ENCODE measurements at regions not wholly inside any gene's neighbourhood (a gene's known extent, or its start where the extent isn't known, plus 50 kb on each side); places are given as distances from the start of the nearest gene placed in this dataset.

GRCh38 chr1:163824006-163824405 lies 502.3 kb downstream of the NUF2 start:
- DNase-seq: no peak

- no peak for DNase-seq
These were observed 502.7 kb downstream of the NUF2 start for GRCh38 chr1:163824490-163824889.

- DNase-seq: no peak
These were observed 504.7 kb downstream of the NUF2 start for GRCh38 chr1:163826500-163826899.

- no peak for DNase-seq
These were observed 513.0 kb downstream of the NUF2 start for GRCh38 chr1:163834778-163835177.

GRCh38 chr1:163836481-163836880 lies 514.7 kb downstream of the NUF2 start:
- DNase-seq: no peak

GRCh38 chr1:163837206-163837605 lies 515.5 kb downstream of the NUF2 start:
- no peak for DNase-seq

- no peak for DNase-seq
These were observed 520.8 kb downstream of the NUF2 start for GRCh38 chr1:163842571-163842970.

- DNase-seq: no peak
These were observed 522.7 kb downstream of the NUF2 start for GRCh38 chr1:163844459-163844858.

GRCh38 chr1:163845279-163845678 lies 523.5 kb downstream of the NUF2 start:
- DNase-seq: no peak

- DNase-seq: peak; percentile 100
These were observed 542.0 kb downstream of the NUF2 start for GRCh38 chr1:163863731-163864130.

- DNase-seq: no peak
These were observed 542.5 kb downstream of the NUF2 start for GRCh38 chr1:163864207-163864606.

- no peak for DNase-seq
These were observed 544.8 kb downstream of the NUF2 start for GRCh38 chr1:163866564-163866963.

- no peak for DNase-seq
These were observed 548.9 kb downstream of the NUF2 start for GRCh38 chr1:163870666-163871065.

GRCh38 chr1:163872067-163872466 lies 550.3 kb downstream of the NUF2 start:
- no peak for DNase-seq

- DNase-seq: no peak
These were observed 552.3 kb downstream of the NUF2 start for GRCh38 chr1:163874070-163874469.

- DNase-seq: no peak
These were observed 553.6 kb downstream of the NUF2 start for GRCh38 chr1:163875200-163875926.

GRCh38 chr1:163875927-163876320 lies 554.2 kb downstream of the NUF2 start:
- no peak for DNase-seq

- no peak for DNase-seq
These were observed 554.8 kb downstream of the NUF2 start for GRCh38 chr1:163876546-163876945.

- no peak for DNase-seq
These were observed 555.3 kb downstream of the NUF2 start for GRCh38 chr1:163877016-163877415.

- DNase-seq: no peak
These were observed 563.8 kb downstream of the NUF2 start for GRCh38 chr1:163885510-163885909.

- no peak for DNase-seq
These were observed 574.2 kb downstream of the NUF2 start for GRCh38 chr1:163896001-163896400.

- no peak for DNase-seq
These were observed 575.8 kb downstream of the NUF2 start for GRCh38 chr1:163897412-163898155.

GRCh38 chr1:163906283-163906682 lies 584.5 kb downstream of the NUF2 start:
- no peak for DNase-seq

GRCh38 chr1:163912170-163912884 lies 590.6 kb downstream of the NUF2 start:
- DNase-seq: no peak

Measured in NCI-H524 treated with DMSO at 0.1 percent for 48 hours (cell line).